GM19238 (cell line): ENCODE measurements at regions not wholly inside any gene's neighbourhood (a gene's known extent, or its start where the extent isn't known, plus 50 kb on each side); places are given as distances from the start of the nearest gene placed in this dataset.

Experiments used
- DNase-seq: peaks from one replicate; pipeline ENCODE4 v3.0.0; 2011; ENCODE audit warnings: low spot score; ENCODE audit not compliant: insufficient read length

DNA sequence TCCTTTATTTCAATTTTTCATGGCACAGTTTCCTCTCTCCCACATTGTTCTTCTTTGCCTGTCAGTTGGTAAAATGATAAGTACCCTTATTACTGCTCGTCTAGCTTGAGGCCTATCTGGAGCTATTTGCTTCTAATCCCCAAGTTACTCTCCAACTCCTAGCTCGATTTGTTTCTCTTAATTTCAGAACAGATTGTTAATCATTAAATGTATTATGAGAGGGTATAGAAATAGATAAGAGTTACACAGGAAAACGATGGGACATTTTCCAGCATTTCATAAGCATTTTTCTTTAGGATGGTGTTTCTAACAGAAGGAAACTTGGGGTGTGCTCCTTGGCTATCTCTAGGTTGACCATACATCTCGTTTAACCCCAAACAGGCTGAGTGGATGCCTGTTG is 540.5 kb upstream of the FZD8 start:
- DNase-seq: no peak

DNA sequence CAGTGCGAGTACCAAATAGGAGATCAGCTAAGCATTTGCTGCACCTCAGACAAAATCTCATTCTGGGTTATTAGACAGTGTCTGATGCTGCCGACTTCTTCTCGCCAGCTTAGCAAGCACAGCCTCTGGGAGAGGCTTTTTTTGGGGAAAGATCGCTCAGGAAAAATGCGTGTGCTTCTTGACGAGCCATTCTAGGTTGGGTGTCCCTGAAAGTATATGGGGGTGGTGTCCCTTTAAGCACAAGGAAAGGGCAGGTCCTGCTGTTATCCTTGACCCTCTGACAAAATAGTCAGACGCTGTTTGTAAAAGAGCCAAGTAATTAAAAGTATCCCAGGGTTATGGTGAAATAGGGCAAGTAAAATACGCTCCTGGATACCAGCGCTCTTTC is 540.1 kb upstream of the FZD8 start:
- no peak for DNase-seq

DNA sequence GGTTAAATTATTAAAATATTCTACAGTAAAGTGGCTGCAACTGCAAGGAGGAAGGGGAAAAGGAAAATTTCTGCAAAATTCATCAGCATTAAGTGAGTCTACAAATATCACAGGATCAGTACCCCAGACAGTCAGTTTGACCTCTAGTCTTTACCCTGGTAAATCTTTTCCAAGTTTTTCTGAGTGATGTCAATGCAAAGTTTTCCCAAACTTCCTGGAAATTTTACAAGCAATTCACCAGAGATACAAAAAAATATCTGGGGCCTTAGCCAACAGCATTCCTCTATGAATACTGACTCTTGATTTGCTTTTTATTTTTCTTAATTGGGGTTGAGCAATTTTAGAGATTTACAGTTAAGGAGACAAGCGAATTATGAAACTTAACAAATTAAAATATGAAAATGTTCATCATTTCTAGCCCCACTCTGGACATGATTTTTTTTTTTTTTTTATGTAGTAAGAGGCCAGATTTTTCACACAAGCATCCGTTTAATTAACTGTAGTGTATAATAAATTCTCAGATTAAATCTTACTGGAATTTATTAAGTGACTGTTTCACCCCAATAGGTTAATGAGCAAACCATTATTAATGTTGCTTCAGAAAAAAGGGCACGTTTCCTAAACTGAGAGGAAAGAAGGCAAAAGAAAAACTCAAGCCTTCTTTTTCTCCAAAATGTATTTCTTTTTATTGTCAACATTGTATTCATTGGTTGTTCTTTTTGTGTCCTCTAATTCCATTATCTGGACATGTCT is 539.5 kb upstream of the FZD8 start:
- no peak for DNase-seq

DNA sequence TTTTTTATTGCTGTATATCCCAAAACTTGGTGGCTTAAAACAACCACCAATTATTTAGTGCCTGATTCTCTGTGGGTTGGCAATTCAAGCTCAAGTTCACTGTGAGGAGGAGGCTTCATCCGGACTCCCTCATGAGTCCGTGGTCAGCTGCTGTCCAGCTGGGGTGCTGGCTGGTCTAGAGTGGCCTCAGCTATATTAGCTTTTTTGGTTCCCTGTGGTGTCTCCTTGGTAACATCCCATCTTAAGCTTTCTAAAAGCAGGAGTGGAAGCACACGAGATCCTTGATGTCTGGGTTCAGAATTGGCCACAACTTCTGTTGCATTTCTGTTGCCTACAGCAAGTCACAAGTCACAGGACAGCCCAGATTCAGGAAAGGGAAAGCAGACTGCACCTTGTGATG is 536.5 kb upstream of the FZD8 start:
- DNase-seq: no peak

DNA sequence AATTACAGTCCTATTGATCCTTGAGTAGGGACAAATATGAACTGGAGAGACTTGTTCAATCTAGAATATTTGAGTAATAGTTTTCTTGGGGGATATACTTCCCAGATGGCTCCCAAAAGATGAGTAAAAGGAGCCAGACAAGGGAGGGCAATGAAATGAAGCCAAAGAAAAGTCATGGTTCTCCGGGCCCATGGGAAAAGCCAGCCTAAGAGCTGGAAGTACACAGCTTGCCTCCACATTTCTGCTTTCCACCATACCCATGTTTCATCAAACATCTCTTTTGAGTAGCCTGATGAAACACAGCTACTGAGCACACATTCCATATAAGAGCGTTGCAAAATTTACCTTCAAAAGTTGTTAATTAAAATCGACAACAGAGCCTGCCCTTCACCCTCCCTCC is 535.0 kb upstream of the FZD8 start:
- DNase-seq: no peak

DNA sequence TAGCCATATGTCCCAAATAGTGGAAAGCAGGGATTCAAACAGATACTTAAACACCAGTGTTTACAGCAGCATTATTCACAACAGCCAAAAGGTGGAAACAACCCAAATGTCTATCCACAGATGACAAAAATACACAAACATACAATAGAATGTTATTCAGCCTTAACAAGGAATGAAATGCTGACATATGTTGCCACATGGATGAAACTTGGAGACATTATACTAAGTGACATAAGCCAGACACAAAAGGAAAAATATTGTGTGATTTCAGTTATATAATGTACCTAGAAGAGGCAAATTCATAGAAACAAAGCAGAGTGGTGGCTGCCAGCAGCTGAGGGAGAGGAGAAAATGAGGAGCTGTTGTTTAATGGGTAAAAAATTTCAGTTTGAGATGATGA is 533.9 kb upstream of the FZD8 start:
- no peak for DNase-seq

DNA sequence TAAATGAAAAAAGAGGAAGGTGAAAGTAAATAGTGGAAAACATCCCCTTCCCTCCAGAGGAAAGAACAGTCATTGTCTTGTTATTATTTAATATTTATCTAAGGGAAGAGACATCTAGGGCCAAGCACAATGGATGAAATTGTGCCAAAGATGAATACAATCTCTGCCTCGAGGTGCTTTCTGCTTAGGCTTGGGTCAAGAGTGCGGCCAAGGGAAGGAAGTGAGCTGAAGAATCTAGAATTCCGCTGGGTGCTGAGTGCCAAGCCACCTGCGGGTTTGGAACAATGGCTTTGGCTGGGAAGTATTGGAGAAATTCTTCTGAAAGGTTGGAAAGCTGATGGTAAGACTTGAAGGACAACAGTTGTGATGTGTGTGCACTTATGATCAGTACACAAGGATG is 531.3 kb upstream of the FZD8 start:
- DNase-seq: no peak

DNA sequence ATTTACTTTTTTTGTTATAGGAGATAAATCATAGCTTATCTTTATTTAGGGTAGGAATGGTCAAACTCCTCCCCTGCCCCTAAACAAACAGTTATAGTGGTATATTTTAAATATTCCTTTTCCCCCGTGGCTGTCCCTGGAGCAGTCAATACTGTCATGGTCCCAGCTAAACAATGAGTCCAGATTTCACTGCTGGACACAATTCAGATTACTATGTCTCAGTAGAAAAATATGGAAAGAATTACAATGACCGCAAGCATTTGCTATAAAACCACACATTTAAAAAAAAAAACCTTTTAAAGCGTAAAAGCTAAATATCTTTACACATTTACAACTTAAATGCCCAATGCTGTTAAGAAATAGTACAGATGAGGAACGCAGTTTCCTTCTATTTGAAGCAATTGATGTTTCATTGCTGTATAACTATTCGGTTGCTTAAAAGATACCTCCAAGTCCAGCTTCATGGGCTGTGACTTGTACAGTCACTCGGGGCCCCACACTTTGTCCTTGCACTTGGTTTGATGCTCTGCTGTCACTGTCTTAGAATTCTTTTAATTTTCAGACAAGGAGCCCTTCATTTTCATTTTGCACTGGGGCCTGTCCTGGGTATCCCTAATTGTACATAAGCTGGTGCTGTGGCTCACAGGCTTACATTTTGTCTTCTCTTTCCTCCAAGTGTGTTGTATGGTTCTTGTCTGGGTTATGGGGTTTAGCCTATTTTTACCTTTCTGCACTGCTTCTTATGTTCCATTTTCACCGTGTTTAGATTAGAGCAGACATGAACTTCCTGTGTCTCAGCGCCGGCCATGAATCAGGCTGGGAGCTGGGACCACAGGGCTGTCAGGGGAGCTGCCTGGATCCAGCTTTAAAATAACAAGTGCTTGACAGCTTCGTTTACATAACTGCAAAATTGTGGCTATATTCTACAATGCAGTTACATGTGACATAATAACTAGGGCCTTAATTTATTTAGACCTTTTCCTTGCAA is 530.2 kb upstream of the FZD8 start:
- DNase-seq: no peak

DNA sequence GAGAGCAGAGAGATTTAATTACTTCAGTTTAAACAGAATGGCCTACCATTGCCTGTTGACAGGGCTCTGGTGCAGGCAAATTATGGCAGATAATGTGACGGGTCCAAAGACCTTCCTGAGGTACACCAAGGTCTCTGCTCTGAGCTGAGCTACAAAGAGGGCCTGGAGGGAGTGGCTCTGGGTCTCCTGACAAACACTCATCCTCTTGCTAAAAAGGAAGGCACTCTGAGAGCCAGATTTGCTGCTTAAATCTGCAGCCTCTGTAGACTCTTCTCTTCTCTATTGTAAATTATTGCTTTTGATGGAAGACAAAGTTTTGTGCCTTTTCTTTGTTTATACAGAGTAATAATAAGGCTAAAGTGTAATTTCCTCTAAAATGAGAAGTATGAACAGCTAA is 529.5 kb upstream of the FZD8 start:
- no peak for DNase-seq

DNA sequence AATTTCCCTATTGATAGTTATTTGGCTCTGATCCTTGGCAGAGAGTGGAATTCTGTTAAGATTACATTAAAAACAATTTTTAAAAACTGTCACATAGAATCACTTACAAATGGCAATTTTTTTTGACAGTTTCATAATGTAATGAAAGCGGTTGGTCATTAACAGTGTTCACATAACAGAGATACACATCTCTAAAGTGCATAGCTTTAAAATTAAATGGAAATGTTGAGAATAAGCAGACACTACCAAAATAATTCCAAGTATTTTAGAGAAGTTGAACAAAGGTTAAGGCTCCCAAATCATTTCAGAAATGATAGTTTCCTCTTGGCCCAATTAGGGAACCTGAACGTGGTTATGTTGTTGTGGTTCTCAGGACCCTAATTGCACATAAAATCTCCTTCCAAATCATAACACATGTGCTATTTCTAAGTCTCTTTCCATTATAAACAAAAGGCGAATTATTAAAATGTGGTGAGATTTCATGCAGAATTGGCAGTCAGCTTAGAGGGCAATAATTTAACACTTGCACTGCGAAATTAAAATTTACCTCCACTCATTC is 528.9 kb upstream of the FZD8 start:
- no peak for DNase-seq

DNA sequence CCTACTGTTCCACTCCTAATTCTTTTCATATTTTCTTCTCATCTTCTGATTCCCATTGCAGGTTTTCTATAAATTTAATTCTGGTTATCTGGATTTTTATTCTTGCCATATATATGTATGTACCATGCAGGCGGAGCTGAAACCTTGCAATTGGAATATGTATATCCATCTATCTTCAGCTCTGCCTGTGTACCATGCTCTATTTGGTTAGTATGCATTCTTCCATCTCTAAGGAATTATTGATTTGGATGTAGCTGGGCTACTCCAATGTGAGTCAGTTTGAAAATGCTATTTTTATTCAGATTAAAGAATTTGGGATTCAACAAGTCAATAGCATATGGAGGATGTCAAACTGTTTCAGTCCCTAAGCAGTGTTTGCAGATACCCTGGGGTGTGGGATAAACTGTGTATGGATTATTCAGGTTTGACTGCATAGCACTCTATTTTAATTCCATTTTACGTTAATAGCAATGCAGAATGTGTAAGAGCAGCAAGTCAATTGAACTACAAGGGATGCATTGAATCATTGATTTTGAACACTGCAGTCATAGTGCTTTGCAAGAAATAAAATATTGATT is 528.1 kb upstream of the FZD8 start:
- DNase-seq: no peak

DNA sequence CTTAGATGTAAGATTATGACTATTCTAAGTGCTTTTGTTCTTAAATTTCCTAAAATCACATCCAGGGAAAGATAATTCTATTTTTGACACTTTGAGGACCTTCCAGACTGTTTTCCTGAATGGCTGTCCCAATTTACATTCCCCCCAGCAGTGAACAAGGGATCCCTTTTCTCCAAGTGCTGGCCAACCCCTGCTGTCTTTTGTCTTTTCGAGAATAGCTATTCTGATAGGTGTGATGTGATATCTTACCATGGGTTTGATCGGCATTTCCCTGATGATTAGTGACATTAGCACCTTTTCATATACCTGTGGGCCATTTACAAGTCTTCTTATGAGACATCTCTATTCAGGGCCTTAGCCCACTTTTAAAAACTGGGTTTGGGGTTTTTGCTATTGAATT is 526.7 kb upstream of the FZD8 start:
- no peak for DNase-seq

DNA sequence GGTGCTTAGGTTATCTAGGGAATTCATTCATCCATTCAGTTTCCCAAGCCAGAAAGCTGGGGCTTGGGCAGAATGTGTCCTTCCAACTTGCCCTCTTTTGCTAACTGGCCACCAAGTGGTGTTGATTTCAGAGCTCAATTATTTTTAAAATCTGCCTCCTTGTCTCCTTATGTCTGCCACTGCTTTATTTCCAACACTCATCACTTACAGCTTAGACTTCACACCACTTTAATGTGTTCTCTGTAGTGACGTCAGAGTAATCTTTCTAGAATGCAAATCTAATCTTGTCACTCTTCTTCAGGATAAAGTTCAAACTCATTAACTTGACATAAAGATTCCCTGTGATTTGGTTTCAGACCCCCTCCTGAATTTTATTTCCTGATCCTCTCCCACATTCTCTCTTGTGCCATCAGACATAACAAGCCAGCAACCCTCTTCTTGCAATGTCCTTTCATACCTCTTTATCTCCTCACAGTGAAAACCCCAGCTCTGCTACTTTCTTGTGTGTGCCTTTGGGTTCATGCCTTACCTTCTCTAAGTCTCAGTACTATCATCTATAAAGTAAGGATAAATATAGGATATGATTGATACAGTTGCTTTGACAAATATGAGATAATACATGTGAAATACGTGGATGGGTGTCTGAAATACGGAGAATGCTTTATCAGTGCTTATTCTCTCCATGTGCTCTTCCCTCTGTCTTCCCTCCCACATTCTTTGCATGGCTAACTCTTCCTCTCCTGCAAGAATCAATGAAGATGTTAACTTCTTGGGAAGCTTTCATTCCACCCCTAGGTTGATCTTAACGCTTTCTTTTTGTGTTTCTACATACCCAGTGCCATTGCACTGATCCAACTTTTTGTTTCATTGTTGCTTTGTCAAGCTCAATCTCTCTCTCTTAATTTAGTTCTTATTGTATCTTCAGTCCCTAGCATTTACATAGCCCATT is 522.7 kb upstream of the FZD8 start:
- DNase-seq: no peak

DNA sequence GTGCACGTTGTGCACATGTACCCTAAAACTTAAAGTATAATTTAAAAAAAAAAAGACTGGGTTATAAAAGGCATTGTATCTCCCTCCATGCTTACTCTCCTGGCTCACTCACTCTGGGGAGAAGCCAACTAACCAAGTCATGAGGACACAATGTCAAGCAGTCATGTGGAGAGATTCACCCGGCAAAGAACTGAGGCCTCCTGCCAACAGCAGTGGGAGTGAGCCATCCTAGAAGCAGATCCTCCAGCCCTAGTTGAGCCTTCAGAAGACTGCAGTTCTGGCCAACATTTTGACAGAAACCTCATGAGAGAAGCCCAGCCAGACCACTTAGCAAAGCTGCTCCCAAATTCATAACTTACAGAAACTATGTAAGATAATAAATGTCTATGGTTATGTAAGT is 521.7 kb upstream of the FZD8 start:
- no peak for DNase-seq

DNA sequence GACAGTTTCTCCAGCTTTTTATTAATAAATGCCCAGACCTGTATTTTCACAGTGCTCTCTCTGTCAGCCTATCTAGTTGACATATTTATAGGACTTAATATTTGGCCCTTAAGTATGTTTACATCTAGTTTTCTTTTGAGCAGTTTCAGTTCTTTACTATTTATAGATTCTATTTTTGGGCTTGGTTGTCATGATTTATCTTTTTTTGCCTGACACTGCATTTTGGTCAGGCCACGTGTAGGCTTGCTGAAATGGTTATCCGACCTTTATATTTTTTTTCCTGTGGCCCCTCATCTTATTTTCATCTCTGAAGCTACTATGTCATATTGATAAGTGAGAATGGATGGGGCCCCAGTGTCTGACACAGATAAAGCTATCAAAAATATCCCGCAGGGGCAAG is 515.4 kb upstream of the FZD8 start:
- DNase-seq: no peak

DNA sequence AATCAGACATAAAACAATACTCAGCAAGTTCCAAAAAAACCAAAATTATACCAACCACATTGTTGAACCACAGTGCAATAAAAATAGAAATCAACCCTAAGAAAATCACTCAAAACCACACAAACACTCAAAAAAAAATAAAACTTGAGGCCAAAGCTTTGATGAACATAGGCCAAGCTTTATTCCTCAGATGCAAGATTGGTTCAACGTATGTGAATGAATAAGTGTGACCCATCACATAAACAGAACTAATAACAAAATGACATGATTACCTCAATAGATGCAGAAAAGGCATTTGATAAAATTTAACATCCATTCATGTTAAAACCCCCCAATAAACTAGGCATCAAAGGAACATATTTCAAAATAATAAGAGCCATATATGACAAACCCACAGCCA is 506.1 kb upstream of the FZD8 start:
- no peak for DNase-seq

DNA sequence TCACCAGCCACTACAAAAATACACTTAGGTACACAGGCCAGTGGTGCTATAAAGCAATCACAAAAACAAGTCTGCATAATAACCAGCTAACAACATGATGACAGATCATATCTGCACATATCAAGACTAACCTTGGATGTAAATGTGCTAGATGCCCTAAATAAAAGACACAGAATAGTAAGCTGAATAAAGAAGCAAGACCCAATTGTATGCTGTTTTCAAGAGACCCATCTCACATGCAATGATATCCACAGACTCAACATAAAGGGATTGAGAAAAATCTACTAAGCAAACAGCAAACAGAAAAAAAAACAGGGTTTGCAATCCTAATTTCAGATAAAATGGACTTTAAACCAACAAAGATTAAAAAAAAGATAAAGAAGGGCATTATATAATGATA is 505.4 kb upstream of the FZD8 start:
- no peak for DNase-seq

DNA sequence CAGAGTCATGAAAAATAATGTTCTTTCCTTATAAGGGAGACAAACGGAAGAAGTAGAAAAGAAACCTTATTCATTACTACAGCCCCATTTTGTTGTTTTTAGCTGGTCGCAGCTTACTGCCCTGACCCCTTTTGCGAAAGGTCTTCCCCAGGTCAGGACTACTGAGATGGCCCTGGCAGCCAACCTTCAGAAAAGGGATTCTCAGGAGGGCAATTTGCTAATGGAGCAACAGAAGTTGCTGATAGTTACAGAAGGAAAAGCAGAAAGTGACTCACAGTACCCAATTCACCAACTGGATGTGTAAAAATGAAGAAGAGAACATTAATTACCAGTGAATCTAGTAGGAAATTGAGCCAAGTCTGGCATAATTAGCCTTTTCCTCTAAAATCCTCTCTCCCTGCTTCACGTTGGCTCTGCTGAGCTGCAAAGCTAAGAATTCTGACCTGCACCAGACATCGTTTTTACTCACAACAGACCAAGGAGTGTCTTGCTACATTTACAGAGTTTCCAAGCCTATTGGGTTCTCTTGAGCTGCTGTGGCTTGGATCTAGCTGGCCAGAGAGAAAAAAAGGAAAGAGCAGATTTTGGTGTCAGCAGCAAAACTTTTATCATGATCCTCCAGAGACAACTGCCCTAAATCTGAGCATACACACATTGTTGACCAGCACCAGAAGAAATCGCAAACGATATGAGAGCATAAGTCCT is 499.9 kb upstream of the FZD8 start:
- no peak for DNase-seq

DNA sequence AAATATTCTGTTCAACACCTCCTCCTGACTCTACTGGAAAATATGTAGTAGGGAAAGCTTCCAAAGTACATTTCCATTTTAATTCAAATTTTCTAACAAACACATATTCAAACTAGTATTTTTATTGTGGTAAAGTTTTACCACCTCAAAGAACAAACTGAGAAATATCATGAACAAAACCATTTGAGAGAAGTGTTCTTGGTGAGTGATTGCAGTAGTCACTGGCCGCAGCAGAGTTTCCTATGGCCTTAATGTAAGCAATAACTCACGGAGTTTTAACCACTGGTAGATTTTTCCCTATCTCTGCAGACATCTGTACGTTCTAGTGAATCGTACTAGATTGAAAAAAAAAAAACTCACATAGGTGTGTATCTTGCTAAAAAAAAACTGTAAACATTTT is 487.0 kb upstream of the FZD8 start:
- no peak for DNase-seq

DNA sequence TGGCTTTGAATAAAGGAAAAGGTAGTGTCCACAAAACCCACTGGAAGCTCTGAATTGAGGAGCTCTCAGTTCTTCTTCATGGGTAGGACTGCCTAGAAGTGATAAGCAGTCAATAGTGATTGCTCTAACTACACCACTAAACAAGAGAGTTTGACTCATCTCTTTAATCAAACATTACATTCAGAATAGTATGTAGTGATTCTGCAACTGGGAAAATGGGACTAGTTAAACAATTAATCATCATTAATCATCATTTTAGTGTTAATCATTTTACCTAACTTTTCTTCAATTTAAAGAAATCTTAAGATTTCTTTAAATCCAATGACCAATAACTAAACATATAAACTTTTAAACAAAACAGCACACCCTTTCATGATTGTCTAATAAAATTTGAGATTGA is 484.0 kb upstream of the FZD8 start:
- DNase-seq: no peak
